Erythroblast (primary cell): ENCODE measurements at regions not wholly inside any gene's neighbourhood (a gene's known extent, or its start where the extent isn't known, plus 50 kb on each side); places are given as distances from the start of the nearest gene placed in this dataset.

Experiments
- GATA1 ChIP-seq: IDR thresholded peaks from 2 replicates; pipeline ENCODE4 v1.6.1; 2011; ENCODE audit warnings: low read depth, mild to moderate bottlenecking, control low read depth, low read length, moderate library complexity
- POLR2A ChIP-seq: IDR thresholded peaks from 2 replicates; pipeline ENCODE4 v1.6.1; 2011; ENCODE audit warnings: mild to moderate bottlenecking, low read length

DNA sequence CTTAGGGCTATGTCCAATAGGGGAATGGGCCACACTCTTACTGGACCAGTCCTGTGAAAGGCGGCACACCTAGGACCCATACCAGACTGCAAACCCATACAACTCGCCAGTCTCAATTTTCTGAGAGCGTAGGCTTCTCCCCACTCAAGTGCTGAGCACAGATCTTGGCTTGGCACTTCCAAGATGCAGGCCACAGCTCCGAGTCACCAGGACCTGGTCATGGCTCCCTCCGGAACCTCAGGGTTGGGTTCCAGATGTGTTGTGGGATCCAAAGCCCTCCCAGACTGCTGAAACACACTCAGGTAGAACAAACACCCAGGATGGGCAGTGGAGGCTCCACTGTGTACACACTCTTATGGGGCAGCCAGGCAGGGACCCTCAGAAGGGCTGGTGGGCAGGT is 103.3 kb downstream of the TMEM144 start:
- TF ChIP-seq POLR2A (no peak), GATA1 (no peak)
